B cell (primary cell): ENCODE measurements at regions not wholly inside any gene's neighbourhood (a gene's known extent, or its start where the extent isn't known, plus 50 kb on each side); places are given as distances from the start of the nearest gene placed in this dataset.

Experiments
- ATAC-seq: fragments of 200-7000 bp; cut with Tn5 transposase; one replicate; pipeline ENCODE4 v1.10.0; 2021; ENCODE audit warnings: low read depth, mild to moderate bottlenecking, moderate number of reproducible peaks, moderate library complexity
- CTCF ChIA-PET: fragments of 350-600 bp; sonication (Branson Sonifier 250); formaldehyde crosslinking; loops from one replicate; lab custom pipeline; 2021; ENCODE audit warnings: antibody characterized with exemption, inconsistent platforms; lab: Charles Lee
- POLR2A ChIA-PET: fragments of 350-600 bp; sonication (Branson Sonifier 250); formaldehyde crosslinking; loops from one replicate; lab custom pipeline; 2021; ENCODE audit warnings: antibody characterized with exemption; lab: Charles Lee
- DNase-seq: peaks from one replicate; pipeline ENCODE4 v3.0.0; 2013
- H2AFZ ChIP-seq: 2 replicates; pipeline ENCODE4 v1.6.1; 2012; ENCODE audit warnings: mild to moderate bottlenecking, low read depth, low read length; ENCODE audit not compliant: insufficient read depth, poor library complexity, severe bottlenecking
- H3K27ac ChIP-seq, 2 donors: 1 replicate in 1 of 2; 2 replicates in 1 of 2; pipeline ENCODE4 v1.5.1; 2012 to 2013; ENCODE audit warnings: low read length in 2 of 2, mild to moderate bottlenecking in 2 of 2, moderate library complexity in 1 of 2
- H3K27me3 ChIP-seq, 4 experiments: fragments of 200-600 bp in 1 of 4; sonication (generic) in 1 of 4; replicated peaks in 1 of 4; 1 replicate in 2 of 4; 2 replicates in 2 of 4; pipeline versions ENCODE4 v1.6.1 to v1.7.0; 2013 to 2016; ENCODE audit warnings: low read length in 3 of 4, mild to moderate bottlenecking in 2 of 4, mixed read lengths in 1 of 4, moderate library complexity in 1 of 4; ENCODE audit not compliant: insufficient read depth in 4 of 4, control insufficient read depth in 3 of 4; ENCODE audit errors: control extremely low read depth in 1 of 4
- H3K36me3 ChIP-seq, 2 experiments: replicated peaks in 1 of 2; 1 replicate in 1 of 2; 2 replicates in 1 of 2; pipeline versions ENCODE4 v1.6.1 to v1.7.1; 2013; ENCODE audit warnings: low read length in 1 of 2; ENCODE audit not compliant: insufficient read depth in 2 of 2, control insufficient read depth in 1 of 2; ENCODE audit errors: control extremely low read depth in 1 of 2, extremely low read depth in 1 of 2
- H3K4me1 ChIP-seq, 2 donors: fragments of 200-600 bp in 1 of 2; sonication (generic) in 1 of 2; 1 replicate in 1 of 2; 2 replicates in 1 of 2; pipeline versions ENCODE4 v1.5.1 to v1.6.1; 2013 to 2017; ENCODE audit warnings: low read length in 2 of 2; ENCODE audit not compliant: control insufficient read depth in 2 of 2, insufficient read depth in 2 of 2
- H3K4me2 ChIP-seq: replicated peaks from 2 replicates; pipeline ENCODE3; 2012; ENCODE audit warnings: mild to moderate bottlenecking, low read depth, low read length; ENCODE audit not compliant: poor library complexity, severe bottlenecking
- H3K4me3 ChIP-seq, 5 experiments: fragments of 200-600 bp in 1 of 5; sonication (generic) in 1 of 5; 1 replicate in 3 of 5; 2 replicates in 2 of 5; pipeline versions ENCODE4 v1.5.1 to v1.7.0; 2011 to 2016; ENCODE audit warnings: low read length in 4 of 5, mild to moderate bottlenecking in 4 of 5, low read depth in 2 of 5, control low read depth in 1 of 5, moderate library complexity in 1 of 5; ENCODE audit not compliant: insufficient read depth in 1 of 5; ENCODE audit errors: control extremely low read depth in 1 of 5, extremely low read depth in 1 of 5
- H3K79me2 ChIP-seq: fragments of 200-600 bp; sonication (generic); one replicate; pipeline ENCODE4 v1.6.0; 2016; ENCODE audit warnings: low read length; ENCODE audit not compliant: control insufficient read depth, insufficient read depth
- H3K9ac ChIP-seq: fragments of 200-600 bp; sonication (generic); 2 replicates; pipeline ENCODE4 v1.6.1; 2017; ENCODE audit warnings: mild to moderate bottlenecking, low read length, moderate library complexity
- H3K9me3 ChIP-seq, 3 donors: one replicate each; pipeline versions ENCODE4 v1.6.1 to v1.7.1; 2013; ENCODE audit warnings: low read length in 2 of 3; ENCODE audit not compliant: control insufficient read depth in 2 of 3, insufficient read depth in 1 of 3; ENCODE audit errors: control extremely low read depth in 1 of 3
- H4K20me1 ChIP-seq: 2 replicates; pipeline ENCODE4 v1.6.0; 2012; ENCODE audit warnings: mild to moderate bottlenecking, low read length; ENCODE audit not compliant: insufficient read depth, control insufficient read depth, poor library complexity, severe bottlenecking
- H3K27ac Mint-ChIP-seq: one replicate; pipeline ENCODE4 v1.8.0; 2021; ENCODE audit warnings: mixed read lengths
- H3K27me3 Mint-ChIP-seq: one replicate; pipeline ENCODE4 v1.8.0; 2021; ENCODE audit warnings: mixed read lengths
- H3K4me1 Mint-ChIP-seq: one replicate; pipeline ENCODE4 v1.8.0; 2021; ENCODE audit warnings: mixed read lengths
- H3K4me3 Mint-ChIP-seq: one replicate; pipeline ENCODE4 v1.8.0; 2021; ENCODE audit warnings: mixed read lengths
- H3K9me3 Mint-ChIP-seq: one replicate; pipeline ENCODE4 v1.8.0; 2022; ENCODE audit warnings: mixed read lengths; ENCODE audit not compliant: insufficient read depth
- CTCF ChIP-seq: fragments of 200-600 bp; IDR thresholded peaks from one replicate; pipeline ENCODE4 v1.8.0; 2022; ENCODE audit warnings: antibody characterized with exemption, mild to moderate bottlenecking
- EZH2 ChIP-seq: IDR thresholded peaks from 2 replicates; pipeline ENCODE4 v1.6.1; 2012; ENCODE audit warnings: borderline replicate concordance, low read depth, mild to moderate bottlenecking, moderate library complexity, low read length; ENCODE audit not compliant: insufficient read depth, poor library complexity, severe bottlenecking
- WGBS: methylation state at CpG from one replicate; pipeline ENCODE4 v1.1.5; 2013; ENCODE audit warnings: missing lambda C conversion rate; ENCODE audit not compliant: insufficient coverage; 5-methylcytosine and 5-hydroxymethylcytosine counted together
- intact Hi-C: fragments of 100-400 bp; cut with micrococcal nuclease; formaldehyde crosslinking; loops from one replicate; pipeline ENCODE4 v1.10.0; 2022

GRCh38 chr6:140597181-140597580 is 1222.7 kb upstream of the CITED2 start:
- ChIA-PET CTCF (no interaction called here), POLR2A (no interaction called here)
- no peak for ATAC-seq
- Histone ChIP-seq H3K9me3 (no peaks in the 10 kb centered on the region), H2AFZ (no peak overlapping the region), H3K79me2 (no peaks in the 10 kb centered on the region), H3K36me3 (no peaks in the 10 kb centered on the region), H3K9ac (no peak overlapping the region), H3K4me3 (no peak overlapping the region), H3K27me3 (no peaks in the 10 kb centered on the region), H4K20me1 (no peaks in the 10 kb centered on the region), H3K27ac (no peak overlapping the region), H3K4me1 (no peaks in the 10 kb centered on the region), H3K4me2 (no peak overlapping the region)
- TF ChIP-seq EZH2: no peak
- no peak for TF ChIP-seq CTCF
- intact Hi-C loops: no loop called here
- Mint-ChIP-seq H3K27me3 (no peaks in the 10 kb centered on the region), H3K4me1 (no peaks in the 10 kb centered on the region), H3K9me3 (no peaks in the 10 kb centered on the region), H3K27ac (no peak overlapping the region), H3K4me3 (no peak overlapping the region)
- no CpG with 5 or more reads among the region's 1 CpG for WGBS
- no peak for DNase-seq

GRCh38 chr6:140594806-140595128 is 1220.3 kb upstream of the CITED2 start:
- CTCF ChIA-PET: no interaction called here

More at GRCh38 chr6:140594806-140595128, 1220.3 kb upstream of the CITED2 start:
- DNase-seq: no peak
- Histone ChIP-seq H3K79me2 (no peaks in the 10 kb centered on the region), H3K27me3 (no peaks in the 10 kb centered on the region), H3K36me3 (no peaks in the 10 kb centered on the region), H4K20me1 (no peaks in the 10 kb centered on the region), H3K4me3 (no peak overlapping the region), H3K9me3 (no peaks in the 10 kb centered on the region), H3K4me1 (no peaks in the 10 kb centered on the region), H2AFZ (no peak overlapping the region), H3K4me2 (no peak overlapping the region), H3K9ac (no peak overlapping the region), H3K27ac (no peak overlapping the region)
- H3K4me1 Mint-ChIP-seq: no peaks in the 10 kb centered on the region
- no peak for ATAC-seq
- intact Hi-C loops: no loop called here
- no peaks in the 10 kb centered on the region for H3K27me3 Mint-ChIP-seq
- WGBS: no CpG with 5 or more reads among the region's 1 CpG
- no peaks in the 10 kb centered on the region for H3K9me3 Mint-ChIP-seq
- POLR2A ChIA-PET: no interaction called here
- no peak overlapping the region for H3K4me3 Mint-ChIP-seq
- H3K27ac Mint-ChIP-seq: no peak overlapping the region
- TF ChIP-seq EZH2 (no peak), CTCF (no peak)
